Stimulated activated CD4-positive, alpha-beta T cell treated with anti-CD3 and anti-CD28 coated beads, Interleukin-2, amount 100 ng/mL, for 48 hours (primary cell): ENCODE measurements at regions not wholly inside any gene's neighbourhood (a gene's known extent, or its start where the extent isn't known, plus 50 kb on each side); places are given as distances from the start of the nearest gene placed in this dataset.

Source experiments
- DNase-seq, 2 donors: peaks; one replicate each; pipeline ENCODE4 v3.0.0-alpha.2; 2020

- DNase-seq = no peak
These were observed 167.2 kb downstream of the SETD4 start for GRCh38 chr21:35893156-35893555.

- DNase-seq = no peak
These were observed 173.4 kb downstream of the SETD4 start for GRCh38 chr21:35886887-35887286.

- no peak for DNase-seq
These were observed 174.3 kb downstream of the SETD4 start for GRCh38 chr21:35885942-35886541.

GRCh38 chr21:35882791-35883240 lies 177.5 kb downstream of the SETD4 start:
- no peak for DNase-seq

GRCh38 chr21:35873441-35873840 lies 186.9 kb downstream of the SETD4 start:
- no peak for DNase-seq

- DNase-seq = no peak
These were observed 188.4 kb downstream of the SETD4 start for GRCh38 chr21:35871906-35872305.

- no peak for DNase-seq
These were observed 191.5 kb downstream of the SETD4 start for GRCh38 chr21:35868869-35869223.

- no peak for DNase-seq
These were observed 192.1 kb downstream of the SETD4 start for GRCh38 chr21:35868005-35868868.

- no peak for DNase-seq
These were observed 196.3 kb downstream of the SETD4 start for GRCh38 chr21:35864039-35864438.

- DNase-seq = no peak
These were observed 197.4 kb downstream of the SETD4 start for GRCh38 chr21:35862969-35863368.

- no peak for DNase-seq
These were observed 198.7 kb downstream of the SETD4 start for GRCh38 chr21:35861661-35862060.

- no peak for DNase-seq
These were observed 200.0 kb downstream of the SETD4 start for GRCh38 chr21:35860189-35860869.

- no peak for DNase-seq
These were observed 200.6 kb downstream of the SETD4 start for GRCh38 chr21:35859677-35860076.

- DNase-seq = no peak
These were observed 203.2 kb downstream of the SETD4 start for GRCh38 chr21:35857095-35857494.

- DNase-seq = no peak
These were observed 204.8 kb downstream of the SETD4 start for GRCh38 chr21:35855484-35855883.

- no peak for DNase-seq
These were observed 206.0 kb downstream of the SETD4 start for GRCh38 chr21:35854281-35854680.

GRCh38 chr21:35853321-35854239 lies 206.7 kb downstream of the SETD4 start:
- no peak for DNase-seq

- DNase-seq = no peak
These were observed 207.5 kb downstream of the SETD4 start for GRCh38 chr21:35852820-35853219.

- no peak for DNase-seq
These were observed 209.7 kb downstream of the SETD4 start for GRCh38 chr21:35850542-35851103.

GRCh38 chr21:35850029-35850428 lies 210.3 kb downstream of the SETD4 start:
- DNase-seq = no peak

- no peak for DNase-seq
These were observed 211.2 kb downstream of the SETD4 start for GRCh38 chr21:35849144-35849543.

GRCh38 chr21:35843911-35844667 lies 216.2 kb downstream of the SETD4 start:
- DNase-seq = no peak
